ENCODE measurements at regions not wholly inside any gene's neighbourhood (a gene's known extent, or its start where the extent isn't known, plus 50 kb on each side); places are given as distances from the start of the nearest gene placed in this dataset.

GRCh38 chr4:133995243-133995960 is 206.2 kb downstream of the PABPC4L start:
- TF ChIP-seq POLR2AphosphoS5 (IDR thresholded peaks at IDR 0.05; ENCODE audit: insufficient read depth, low read depth, low read length) (no peak), CTCF (IDR thresholded peaks at IDR 0.05; ENCODE audit: extremely low read depth in 1 of 2, insufficient read depth in 1 of 2, low read depth in 1 of 2, low read length in 2 of 2) (no peak), POLR2A (IDR thresholded peaks at IDR 0.05; ENCODE audit: low read depth, low read length) (no peak)
